ENCODE measurements at regions not wholly inside any gene's neighbourhood (a gene's known extent, or its start where the extent isn't known, plus 50 kb on each side); places are given as distances from the start of the nearest gene placed in this dataset.

GRCh38 chr13:26996965-26997752 lies 174.5 kb downstream of the USP12 start:
- TF ChIP-seq, protein P1, sequence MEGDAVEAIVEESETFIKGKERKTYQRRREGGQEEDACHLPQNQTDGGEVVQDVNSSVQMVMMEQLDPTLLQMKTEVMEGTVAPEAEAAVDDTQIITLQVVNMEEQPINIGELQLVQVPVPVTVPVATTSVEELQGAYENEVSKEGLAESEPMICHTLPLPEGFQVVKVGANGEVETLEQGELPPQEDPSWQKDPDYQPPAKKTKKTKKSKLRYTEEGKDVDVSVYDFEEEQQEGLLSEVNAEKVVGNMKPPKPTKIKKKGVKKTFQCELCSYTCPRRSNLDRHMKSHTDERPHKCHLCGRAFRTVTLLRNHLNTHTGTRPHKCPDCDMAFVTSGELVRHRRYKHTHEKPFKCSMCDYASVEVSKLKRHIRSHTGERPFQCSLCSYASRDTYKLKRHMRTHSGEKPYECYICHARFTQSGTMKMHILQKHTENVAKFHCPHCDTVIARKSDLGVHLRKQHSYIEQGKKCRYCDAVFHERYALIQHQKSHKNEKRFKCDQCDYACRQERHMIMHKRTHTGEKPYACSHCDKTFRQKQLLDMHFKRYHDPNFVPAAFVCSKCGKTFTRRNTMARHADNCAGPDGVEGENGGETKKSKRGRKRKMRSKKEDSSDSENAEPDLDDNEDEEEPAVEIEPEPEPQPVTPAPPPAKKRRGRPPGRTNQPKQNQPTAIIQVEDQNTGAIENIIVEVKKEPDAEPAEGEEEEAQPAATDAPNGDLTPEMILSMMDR (IDR thresholded peaks at IDR 0.05): no peak
- TF ChIP-seq POLR2AphosphoS5 (IDR thresholded peaks at IDR 0.05): no peak
- no peak for TF ChIP-seq POLR2A (IDR thresholded peaks at IDR 0.05)

Data from transverse colon (tissue), 4 donors.